Sigmoid colon (tissue), 4 donors: ENCODE measurements at regions not wholly inside any gene's neighbourhood (a gene's known extent, or its start where the extent isn't known, plus 50 kb on each side); places are given as distances from the start of the nearest gene placed in this dataset.

ENCODE experiments used
- CTCF ChIP-seq, 4 experiments: fragments of 450-650 bp in 3 of 4; fragments of 200-600 bp in 1 of 4; IDR thresholded peaks; one replicate each; pipeline ENCODE4 v1.5.1; 2016 to 2019; ENCODE audit warnings: antibody characterized with exemption in 4 of 4, mild to moderate bottlenecking in 3 of 4, moderate library complexity in 2 of 4
- EP300 ChIP-seq, 4 donors: sonication (generic); formaldehyde crosslinking; IDR thresholded peaks; one replicate each; pipeline ENCODE4 v1.6.1; 2017; ENCODE audit warnings: antibody characterized with exemption in 4 of 4
- POLR2A ChIP-seq, 2 donors: fragments of 450-650 bp; IDR thresholded peaks; one replicate each; pipeline ENCODE4 v1.6.1; 2016; ENCODE audit warnings: antibody characterized with exemption in 2 of 2, mild to moderate bottlenecking in 2 of 2, moderate library complexity in 2 of 2
- POLR2AphosphoS5 ChIP-seq, 4 donors: sonication (generic); formaldehyde crosslinking; IDR thresholded peaks; one replicate each; pipeline ENCODE4 v1.6.1; 2017; ENCODE audit warnings: antibody characterized with exemption in 4 of 4

GRCh38 chr4:108532738-108533137 lies 87.6 kb upstream of the RPL34 start:
- TF ChIP-seq CTCF (IDR thresholded peaks at IDR 0.05) (no peak), POLR2A (IDR thresholded peaks at IDR 0.05) (no peak), EP300 (IDR thresholded peaks at IDR 0.05) (no peak), POLR2AphosphoS5 (IDR thresholded peaks at IDR 0.05) (no peak)
